ENCODE measurements at regions not wholly inside any gene's neighbourhood (a gene's known extent, or its start where the extent isn't known, plus 50 kb on each side); places are given as distances from the start of the nearest gene placed in this dataset.

DNA sequence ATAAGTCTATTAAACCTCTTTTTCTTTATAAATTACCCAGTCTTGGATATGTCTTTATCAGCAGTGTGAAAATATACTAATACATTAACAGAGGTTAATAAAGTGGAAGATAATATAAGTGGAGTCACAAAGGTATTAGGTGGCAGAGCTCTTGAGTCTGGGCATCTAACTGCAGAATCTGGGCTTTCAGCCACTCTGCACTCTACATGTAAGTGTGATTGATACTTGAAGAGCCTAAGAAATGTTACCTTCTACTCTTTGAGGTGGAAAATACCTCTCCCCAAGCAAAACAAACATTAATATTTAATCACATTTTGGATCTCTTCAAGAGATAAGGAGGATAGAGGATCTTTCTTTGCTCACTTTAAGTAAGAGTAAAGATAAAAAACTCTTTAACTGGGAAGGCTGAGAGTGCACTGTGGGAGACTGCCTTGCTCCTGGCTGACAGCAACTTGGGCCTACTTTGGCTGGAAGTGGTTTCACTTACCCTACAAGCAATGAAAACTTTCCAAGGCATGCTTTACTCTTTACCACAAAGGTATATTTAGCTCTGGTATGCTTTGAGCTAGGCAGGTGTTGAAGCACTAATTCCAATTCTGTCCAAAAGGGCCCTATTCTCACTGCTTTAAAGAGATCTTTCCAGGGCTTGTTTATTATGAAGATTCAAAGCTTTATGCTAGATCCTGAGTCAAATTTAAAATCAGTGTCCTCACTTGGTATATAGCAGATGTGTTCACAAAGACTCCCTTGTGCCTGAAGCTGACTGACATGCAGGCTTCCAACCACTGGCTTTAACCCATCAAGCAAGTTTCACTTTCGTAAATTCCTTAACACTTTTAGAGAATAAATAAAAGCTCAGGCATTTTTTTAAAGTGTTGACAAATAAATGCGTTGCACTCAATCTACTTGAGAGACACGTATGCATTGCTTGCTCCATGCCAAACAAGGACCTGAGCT is 245.3 kb upstream of the ZP4 start:
- TF ChIP-seq, protein P1, sequence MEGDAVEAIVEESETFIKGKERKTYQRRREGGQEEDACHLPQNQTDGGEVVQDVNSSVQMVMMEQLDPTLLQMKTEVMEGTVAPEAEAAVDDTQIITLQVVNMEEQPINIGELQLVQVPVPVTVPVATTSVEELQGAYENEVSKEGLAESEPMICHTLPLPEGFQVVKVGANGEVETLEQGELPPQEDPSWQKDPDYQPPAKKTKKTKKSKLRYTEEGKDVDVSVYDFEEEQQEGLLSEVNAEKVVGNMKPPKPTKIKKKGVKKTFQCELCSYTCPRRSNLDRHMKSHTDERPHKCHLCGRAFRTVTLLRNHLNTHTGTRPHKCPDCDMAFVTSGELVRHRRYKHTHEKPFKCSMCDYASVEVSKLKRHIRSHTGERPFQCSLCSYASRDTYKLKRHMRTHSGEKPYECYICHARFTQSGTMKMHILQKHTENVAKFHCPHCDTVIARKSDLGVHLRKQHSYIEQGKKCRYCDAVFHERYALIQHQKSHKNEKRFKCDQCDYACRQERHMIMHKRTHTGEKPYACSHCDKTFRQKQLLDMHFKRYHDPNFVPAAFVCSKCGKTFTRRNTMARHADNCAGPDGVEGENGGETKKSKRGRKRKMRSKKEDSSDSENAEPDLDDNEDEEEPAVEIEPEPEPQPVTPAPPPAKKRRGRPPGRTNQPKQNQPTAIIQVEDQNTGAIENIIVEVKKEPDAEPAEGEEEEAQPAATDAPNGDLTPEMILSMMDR (IDR thresholded peaks at IDR 0.05; ENCODE audit: extremely low read depth, insufficient read depth, missing control alignments), result no peak
- in situ Hi-C loops (cut with MboI; ENCODE audit: low pct_unique_long_range_greater_than_20kb, low sequenced_read_pairs, unreplicated experiment), result no loop called here
- DNase-seq (ENCODE audit: low spot score), result no peak

DNA sequence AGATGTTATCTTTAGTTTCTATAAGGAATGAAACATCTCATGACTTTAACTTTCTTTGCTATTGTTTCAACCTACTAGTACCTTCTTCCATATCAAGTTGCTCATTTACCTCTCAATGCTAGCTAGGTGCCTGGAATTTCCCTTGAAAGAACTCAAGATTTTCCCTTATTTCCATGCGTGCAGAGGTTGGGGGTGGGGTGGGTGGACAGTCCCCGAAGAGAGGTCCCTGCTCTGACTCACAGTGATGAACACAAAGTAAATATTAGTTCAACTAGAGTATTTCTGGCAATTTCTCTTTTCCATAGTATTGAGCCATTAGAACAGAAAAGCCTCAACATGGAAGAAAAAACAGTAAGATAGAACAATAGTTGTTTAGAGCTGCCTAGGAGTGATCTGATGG is 239.0 kb upstream of the ZP4 start:
- no peak for DNase-seq (ENCODE audit: low spot score)
- TF ChIP-seq, protein P1 (IDR thresholded peaks at IDR 0.05; ENCODE audit: extremely low read depth, insufficient read depth, missing control alignments), result no peak
- in situ Hi-C loops (cut with MboI; ENCODE audit: low pct_unique_long_range_greater_than_20kb, low sequenced_read_pairs, unreplicated experiment), result no loop called here

DNA sequence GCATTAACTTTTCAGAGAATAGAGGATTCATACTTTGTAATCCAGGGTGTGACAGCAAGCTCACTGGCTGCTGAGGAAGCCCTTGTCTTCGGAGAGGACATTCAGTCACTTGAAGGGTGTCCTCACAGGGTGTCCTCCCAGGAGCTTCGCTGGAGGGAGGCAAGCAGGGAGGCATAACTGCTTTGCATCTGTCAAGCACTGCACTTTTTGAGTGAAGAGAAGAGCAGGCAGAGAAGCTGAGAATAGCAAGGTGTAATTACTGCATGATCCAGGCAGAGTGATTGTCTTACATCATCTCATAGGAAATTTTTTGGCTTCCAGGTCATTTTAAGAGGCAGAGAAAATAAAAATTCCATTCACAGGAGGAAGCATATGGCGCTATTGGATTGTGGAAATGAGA is 232.5 kb upstream of the ZP4 start:
- no peak for DNase-seq (ENCODE audit: low spot score)
- TF ChIP-seq, protein P1 (IDR thresholded peaks at IDR 0.05; ENCODE audit: extremely low read depth, insufficient read depth, missing control alignments), result no peak
- in situ Hi-C loops (cut with MboI; ENCODE audit: low pct_unique_long_range_greater_than_20kb, low sequenced_read_pairs, unreplicated experiment), result no loop called here

DNA sequence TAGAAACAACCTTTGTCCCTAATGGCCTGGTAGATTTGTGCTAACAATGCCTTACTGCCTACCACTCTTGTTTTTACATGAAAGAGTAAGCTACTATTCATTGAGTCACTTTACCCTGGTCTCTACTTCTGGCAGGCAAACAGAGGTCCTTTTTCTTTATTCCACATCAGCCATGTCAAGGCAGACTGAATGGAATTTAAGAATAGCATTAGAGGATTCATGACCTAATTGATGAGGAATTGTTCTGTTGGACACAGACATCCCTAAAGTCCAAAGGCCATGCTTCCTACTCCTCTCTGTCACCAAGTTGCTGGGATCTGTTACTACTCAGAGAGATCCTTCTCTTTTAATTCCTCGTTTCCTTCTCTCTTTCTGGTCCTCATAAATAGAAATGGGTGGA is 229.1 kb upstream of the ZP4 start:
- in situ Hi-C loops (cut with MboI; ENCODE audit: low pct_unique_long_range_greater_than_20kb, low sequenced_read_pairs, unreplicated experiment), result no loop called here
- TF ChIP-seq, protein P1 (IDR thresholded peaks at IDR 0.05; ENCODE audit: extremely low read depth, insufficient read depth, missing control alignments), result no peak
- no peak for DNase-seq (ENCODE audit: low spot score)

DNA sequence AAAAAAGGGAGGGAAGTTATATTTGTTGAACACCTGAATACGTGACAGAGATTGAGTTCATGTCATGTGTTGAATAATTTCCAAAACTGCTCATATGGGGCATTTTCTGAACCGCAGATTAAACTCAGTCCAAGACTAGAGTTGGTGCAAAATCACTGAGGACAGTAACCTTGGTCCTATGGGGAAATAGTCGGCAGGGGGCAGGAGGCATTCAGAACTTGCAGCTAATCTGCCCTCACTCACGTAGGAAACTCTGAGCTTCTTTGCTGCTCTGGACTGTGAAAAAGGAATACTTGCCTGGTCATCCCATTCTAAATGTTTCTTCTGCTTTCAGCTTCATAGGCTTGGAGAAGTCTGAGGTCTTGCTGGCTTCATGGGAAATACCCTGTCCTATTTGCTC is 228.3 kb upstream of the ZP4 start:
- TF ChIP-seq, protein P1 (IDR thresholded peaks at IDR 0.05; ENCODE audit: extremely low read depth, insufficient read depth, missing control alignments), result no peak
- DNase-seq (ENCODE audit: low spot score), result no peak
- in situ Hi-C loops (cut with MboI; ENCODE audit: low pct_unique_long_range_greater_than_20kb, low sequenced_read_pairs, unreplicated experiment), result no loop called here

DNA sequence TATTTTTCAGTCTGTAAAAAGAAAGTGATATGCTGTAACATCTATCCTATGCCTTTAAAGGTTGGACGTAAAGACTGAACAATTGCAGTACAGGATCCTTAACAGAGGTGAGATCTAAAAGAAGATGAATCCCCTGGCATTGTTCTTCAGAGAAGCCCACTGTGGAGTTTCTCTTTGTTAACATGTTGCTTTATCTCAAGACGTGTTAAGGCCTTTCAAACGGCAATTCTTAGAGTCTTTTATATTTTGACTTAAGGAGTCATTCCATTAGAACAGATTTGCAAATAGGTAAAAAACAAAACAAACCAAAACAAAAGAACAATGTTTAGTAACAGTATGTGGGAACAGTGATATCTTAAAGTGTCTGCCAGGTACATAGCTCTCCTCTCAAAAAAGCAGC is 225.1 kb upstream of the ZP4 start:
- DNase-seq (ENCODE audit: low spot score), result no peak
- TF ChIP-seq, protein P1 (IDR thresholded peaks at IDR 0.05; ENCODE audit: extremely low read depth, insufficient read depth, missing control alignments), result no peak
- in situ Hi-C loops (cut with MboI; ENCODE audit: low pct_unique_long_range_greater_than_20kb, low sequenced_read_pairs, unreplicated experiment), result no loop called here
